SK-N-SH (cell line): ENCODE measurements at regions not wholly inside any gene's neighbourhood (a gene's known extent, or its start where the extent isn't known, plus 50 kb on each side); places are given as distances from the start of the nearest gene placed in this dataset.

Experiments used
- CTCF ChIA-PET: fragments of 300-600, 350-600 bp; formaldehyde crosslinking; extraction: SDS; loops from one replicate; lab custom pipeline; 2021; lab: Yijun Ruan, JAX
- POLR2A ChIA-PET: fragments of 350-600 bp; sonication (Branson Sonifier 250); formaldehyde crosslinking; extraction: SDS; loops from one replicate; lab custom pipeline; 2020; ENCODE audit warnings: antibody characterized with exemption, inconsistent platforms; lab: Yijun Ruan, JAX
- DNase-seq: peaks from one replicate; pipeline ENCODE4 v3.0.0; 2012
- H2AFZ ChIP-seq: fragments of 200-600 bp; sonication (generic); 2 replicates; pipeline ENCODE4 v1.8.1; 2016; ENCODE audit warnings: antibody characterized with exemption, mild to moderate bottlenecking, low read depth
- H3F3A ChIP-seq: fragments of 200-600 bp; sonication (generic); replicated peaks from 2 replicates; pipeline ENCODE3; 2016; ENCODE audit warnings: antibody characterized with exemption, mild to moderate bottlenecking; ENCODE audit not compliant: insufficient read depth
- H3K27ac ChIP-seq, 2 experiments: fragments of 200-500 bp in 1 of 2; fragments of 200-600 bp in 1 of 2; sonication (Bioruptor generic) in 1 of 2; sonication (generic), shearing (Covaris generic) in 1 of 2; 2 replicates each; pipeline versions ENCODE4 v1.5.1 to v1.6.1; 2014 to 2016; ENCODE audit warnings: low read depth in 2 of 2, inconsistent platforms in 1 of 2, low read length in 1 of 2, mild to moderate bottlenecking in 1 of 2, mixed read lengths in 1 of 2
- H3K27me3 ChIP-seq: fragments of 200-600 bp; sonication (generic), shearing (Covaris generic); 2 replicates; pipeline ENCODE4 v1.6.1; 2016; ENCODE audit warnings: mixed run types; ENCODE audit not compliant: insufficient read depth
- H3K36me3 ChIP-seq, 2 experiments: fragments of 200-500 bp in 1 of 2; fragments of 200-600 bp in 1 of 2; sonication (Bioruptor generic) in 1 of 2; sonication (generic) in 1 of 2; replicated peaks in 1 of 2; 2 replicates each; pipeline versions ENCODE3 to v1.5.1; 2014 to 2016; ENCODE audit warnings: low read length in 1 of 2, mild to moderate bottlenecking in 1 of 2; ENCODE audit not compliant: insufficient read depth in 2 of 2, control insufficient read depth in 1 of 2
- H3K4me1 ChIP-seq, 2 experiments: fragments of 200-500 bp in 1 of 2; fragments of 200-600 bp in 1 of 2; sonication (Bioruptor generic) in 1 of 2; sonication (generic), shearing (Covaris generic) in 1 of 2; 2 replicates each; pipeline versions ENCODE4 v1.5.1 to v1.6.1; 2014 to 2016; ENCODE audit warnings: low read depth in 1 of 2, low read length in 1 of 2, mixed run types in 1 of 2; ENCODE audit not compliant: insufficient read depth in 2 of 2, control insufficient read depth in 1 of 2
- H3K4me2 ChIP-seq: fragments of 200-600 bp; sonication (generic), shearing (Covaris generic); 2 replicates; pipeline ENCODE4 v1.6.1; 2017; ENCODE audit warnings: mixed run types
- H3K4me3 ChIP-seq, 2 experiments: fragments of 200-500 bp in 1 of 2; fragments of 200-600 bp in 1 of 2; sonication (Bioruptor generic) in 1 of 2; sonication (generic), shearing (Covaris generic) in 1 of 2; 2 replicates each; pipeline versions ENCODE4 v1.5.1 to v1.8.1; 2014 to 2016; ENCODE audit warnings: low read depth in 2 of 2, inconsistent platforms in 1 of 2, low read length in 1 of 2, mild to moderate bottlenecking in 1 of 2, mixed read lengths in 1 of 2, moderate library complexity in 1 of 2
- H3K79me2 ChIP-seq: fragments of 200-600 bp; sonication (generic); 2 replicates; pipeline ENCODE4 v1.8.1; 2017; ENCODE audit warnings: mild to moderate bottlenecking; ENCODE audit not compliant: insufficient read depth
- H3K9ac ChIP-seq: fragments of 200-600 bp; sonication (generic); 2 replicates; pipeline ENCODE4 v1.6.1; 2017; ENCODE audit warnings: mixed run types
- H3K9me2 ChIP-seq: fragments of 200-600 bp; sonication (generic); 2 replicates; pipeline ENCODE4 v1.6.1; 2017; ENCODE audit warnings: mixed run types
- H3K9me3 ChIP-seq: fragments of 200-600 bp; sonication (generic); 2 replicates; pipeline ENCODE4 v1.6.1; 2017; ENCODE audit warnings: mixed run types, mild to moderate bottlenecking, moderate library complexity
- H4K20me1 ChIP-seq: fragments of 200-600 bp; sonication (generic); 2 replicates; pipeline ENCODE4 v1.6.1; 2017; ENCODE audit warnings: mild to moderate bottlenecking, mixed run types; ENCODE audit not compliant: insufficient read depth
- CHD2 ChIP-seq: fragments of 150-350 bp; IDR thresholded peaks from 2 replicates; pipeline ENCODE4 v1.6.1; 2018; ENCODE audit warnings: low read length; ENCODE audit not compliant: partially characterized antibody
- CTCF ChIP-seq: fragments of 200-600 bp; sonication (generic); IDR thresholded peaks from 2 replicates; pipeline ENCODE4 v1.6.1; 2017; ENCODE audit warnings: antibody characterized with exemption, mild to moderate bottlenecking, moderate library complexity
- ELF1 ChIP-seq: IDR thresholded peaks from 2 replicates; pipeline ENCODE4 v1.4.0; 2012
- EP300 ChIP-seq, 2 experiments: IDR thresholded peaks; 2 replicates each; pipeline versions ENCODE4 v1.4.0 to v1.6.1; 2012; ENCODE audit warnings: borderline replicate concordance in 1 of 2, low read depth in 1 of 2, low read length in 1 of 2
- EZH2phosphoT487 ChIP-seq: fragments of 200-600 bp; sonication (generic); IDR thresholded peaks from 2 replicates; pipeline ENCODE4 v1.6.1; 2017; ENCODE audit warnings: low read depth, mixed run types, mild to moderate bottlenecking, antibody characterized with exemption, moderate library complexity, borderline replicate concordance
- FOXJ3 ChIP-seq: sonication (generic); formaldehyde crosslinking; IDR thresholded peaks from 2 replicates; pipeline ENCODE4 v1.5.1; 2020; ENCODE audit warnings: mild to moderate bottlenecking, missing genetic modification reagents
- GATA2 ChIP-seq: sonication (generic); formaldehyde crosslinking; IDR thresholded peaks from 2 replicates; pipeline ENCODE4 v1.5.0; 2020; ENCODE audit warnings: mild to moderate bottlenecking, missing genetic modification reagents
- JUND ChIP-seq: IDR thresholded peaks from 2 replicates; pipeline ENCODE4 v1.4.0; 2012
- MEF2A ChIP-seq: IDR thresholded peaks from 2 replicates; pipeline ENCODE4 v1.4.0; 2012; ENCODE audit warnings: low read depth, borderline replicate concordance
- NFIC ChIP-seq: IDR thresholded peaks from 2 replicates; pipeline ENCODE4 v1.4.0; 2012; ENCODE audit warnings: borderline replicate concordance
- POLR2AphosphoS5 ChIP-seq: IDR thresholded peaks from 2 replicates; pipeline ENCODE4 v1.6.1; 2012; ENCODE audit warnings: low read depth, low read length
- RAD21 ChIP-seq: IDR thresholded peaks from 2 replicates; pipeline ENCODE4 v1.6.1; 2012; ENCODE audit warnings: mild to moderate bottlenecking, low read length
- RCOR1 ChIP-seq: fragments of 150-350 bp; IDR thresholded peaks from 2 replicates; pipeline ENCODE4 v1.6.1; 2017; ENCODE audit warnings: antibody characterized with exemption, low read length
- RXRA ChIP-seq: IDR thresholded peaks from 2 replicates; pipeline ENCODE4 v1.4.0; 2012; ENCODE audit warnings: low read depth, mild to moderate bottlenecking, borderline replicate concordance
- SMC3 ChIP-seq: IDR thresholded peaks from 2 replicates; pipeline ENCODE4 v1.6.1; 2012; ENCODE audit warnings: low read depth, low read length, improper control_type of control experiment
- TAF1 ChIP-seq: IDR thresholded peaks from 2 replicates; pipeline ENCODE4 v1.6.1; 2012; ENCODE audit warnings: low read depth, mild to moderate bottlenecking, low read length, moderate library complexity, borderline replicate concordance
- TCF12 ChIP-seq: IDR thresholded peaks from 2 replicates; pipeline ENCODE4 v1.4.0; 2012
- USF1 ChIP-seq: IDR thresholded peaks from 2 replicates; pipeline ENCODE4 v1.4.0; 2012; ENCODE audit warnings: low read depth, borderline replicate concordance
- YY1 ChIP-seq: IDR thresholded peaks from 2 replicates; pipeline ENCODE4 v1.4.0; 2012; ENCODE audit warnings: low read depth, mild to moderate bottlenecking
- WGBS: methylation state at CpG from one replicate; pipeline ENCODE4 v1.1.6; 2017; ENCODE audit warnings: low lambda C conversion rate; 5-methylcytosine and 5-hydroxymethylcytosine counted together
- TF ChIP-seq, protein P1 (sequence below): fragments of 150-350 bp; IDR thresholded peaks from 2 replicates; pipeline ENCODE4 v1.6.1; 2017; ENCODE audit warnings: antibody characterized with exemption, low read length, low read depth, borderline replicate concordance
- TF ChIP-seq, protein P2 (sequence below): fragments of 150-350 bp; IDR thresholded peaks from 2 replicates; pipeline ENCODE4 v1.6.1; 2016; ENCODE audit warnings: mild to moderate bottlenecking, low read depth, low read length

GRCh38 chrX:42093756-42094155 is 170.4 kb upstream of the CASK start:
- H2AFZ ChIP-seq: no peak overlapping the region
- no peaks in the 10 kb centered on the region; the same call in 1 of the 2 replicates for H3K27me3 ChIP-seq
- H3K9ac ChIP-seq: no peak overlapping the region
- no peaks in the 10 kb centered on the region for H3K9me3 ChIP-seq
- ChIA-PET CTCF (no interaction called here), POLR2A (no interaction called here)
- H3K4me1 ChIP-seq: no peaks in the 10 kb centered on the region
- no peaks in the 10 kb centered on the region for H4K20me1 ChIP-seq
- no peak overlapping the region for H3K27ac ChIP-seq
- no peaks in the 10 kb centered on the region for H3F3A ChIP-seq
- TF ChIP-seq JUND (no peak), CTCF (no peak)
- H3K36me3 ChIP-seq: no peaks in the 10 kb centered on the region
- H3K79me2 ChIP-seq: no peaks in the 10 kb centered on the region
- H3K4me2 ChIP-seq: no peak overlapping the region; the same call in 1 of the 2 replicates
- no peaks in the 10 kb centered on the region for H3K9me2 ChIP-seq
- 21% methylated on average over 6 of the region's 6 CpGs for WGBS
- H3K4me3 ChIP-seq: no peak overlapping the region
- no peak for DNase-seq

GRCh38 chrX:42090395-42090794 is 167.0 kb upstream of the CASK start:
- H3K4me2 ChIP-seq: no peak overlapping the region
- ChIA-PET POLR2A (no interaction called here), CTCF (no interaction called here)
- H3F3A ChIP-seq: no peaks in the 10 kb centered on the region
- no peak overlapping the region for H3K27ac ChIP-seq
- no peak overlapping the region for H3K4me3 ChIP-seq
- no peaks in the 10 kb centered on the region for H3K36me3 ChIP-seq
- H3K27me3 ChIP-seq: no peaks in the 10 kb centered on the region; the same call in 1 of the 2 replicates
- no peak overlapping the region for H3K9ac ChIP-seq
- WGBS: 32% methylated on average over 1 of the region's 1 CpG
- DNase-seq: no peak
- no peaks in the 10 kb centered on the region for H3K9me2 ChIP-seq
- H3K4me1 ChIP-seq: no peaks in the 10 kb centered on the region
- H2AFZ ChIP-seq: no peak overlapping the region
- H3K9me3 ChIP-seq: no peaks in the 10 kb centered on the region
- no peaks in the 10 kb centered on the region for H3K79me2 ChIP-seq
- H4K20me1 ChIP-seq: no peaks in the 10 kb centered on the region
- TF ChIP-seq EP300 (IDR thresholded peaks at IDR 0.05; ENCODE audit: borderline replicate concordance in 1 of 2, low read depth in 1 of 2, low read length in 1 of 2) (no peak), POLR2AphosphoS5 (no peak), TAF1 (no peak), CHD2 (no peak), SMC3 (no peak), TCF12 (no peak), FOXJ3 (no peak), EZH2phosphoT487 (no peak)

DNA sequence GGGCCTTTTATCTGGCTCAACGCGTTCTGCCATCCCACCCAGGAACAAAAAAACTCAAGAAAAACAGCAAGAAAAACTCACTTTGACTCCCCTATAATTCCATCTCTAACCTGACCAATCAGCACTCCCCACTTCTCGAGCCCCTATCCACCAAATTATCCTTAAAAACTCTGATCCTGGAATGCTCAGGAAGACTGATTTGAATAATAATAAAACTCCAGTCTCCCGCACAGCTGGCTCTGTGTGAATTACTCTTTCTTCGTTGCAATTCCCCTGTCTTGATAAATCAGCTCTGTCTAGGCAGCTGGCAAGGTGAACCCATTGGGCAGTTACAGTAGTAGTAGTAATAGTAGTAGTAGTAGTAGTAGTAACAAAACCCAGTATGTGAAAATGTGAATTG is 165.7 kb upstream of the CASK start:
- H3K4me2 ChIP-seq: no peak overlapping the region
- POLR2A ChIA-PET: no interaction called here
- CTCF ChIA-PET: no interaction called here
- no peaks in the 10 kb centered on the region; the same call in 1 of the 2 replicates for H3K27me3 ChIP-seq
- DNase-seq: no peak
- no peak overlapping the region for H3K4me3 ChIP-seq
- H3K79me2 ChIP-seq: no peaks in the 10 kb centered on the region
- no peaks in the 10 kb centered on the region for H3K4me1 ChIP-seq
- no peaks in the 10 kb centered on the region for H3K36me3 ChIP-seq
- H4K20me1 ChIP-seq: no peaks in the 10 kb centered on the region
- WGBS: 46% methylated on average over 5 of the region's 5 CpGs
- no peak overlapping the region for H3K9ac ChIP-seq
- H3K27ac ChIP-seq: no peak overlapping the region
- no peaks in the 10 kb centered on the region for H3F3A ChIP-seq
- no peaks in the 10 kb centered on the region for H3K9me3 ChIP-seq
- no peak overlapping the region for H2AFZ ChIP-seq
- H3K9me2 ChIP-seq: no peaks in the 10 kb centered on the region
- no peak for TF ChIP-seq SMC3
- TF ChIP-seq ELF1: no peak
- TF ChIP-seq YY1: no peak
- TF ChIP-seq RXRA: no peak
- TF ChIP-seq EZH2phosphoT487: no peak
- TF ChIP-seq, protein P1, sequence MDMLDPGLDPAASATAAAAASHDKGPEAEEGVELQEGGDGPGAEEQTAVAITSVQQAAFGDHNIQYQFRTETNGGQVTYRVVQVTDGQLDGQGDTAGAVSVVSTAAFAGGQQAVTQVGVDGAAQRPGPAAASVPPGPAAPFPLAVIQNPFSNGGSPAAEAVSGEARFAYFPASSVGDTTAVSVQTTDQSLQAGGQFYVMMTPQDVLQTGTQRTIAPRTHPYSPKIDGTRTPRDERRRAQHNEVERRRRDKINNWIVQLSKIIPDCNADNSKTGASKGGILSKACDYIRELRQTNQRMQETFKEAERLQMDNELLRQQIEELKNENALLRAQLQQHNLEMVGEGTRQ: no peak
- no peak for TF ChIP-seq RAD21
- no peak for TF ChIP-seq POLR2AphosphoS5
- no peak for TF ChIP-seq GATA2
- TF ChIP-seq RCOR1: no peak
- TF ChIP-seq USF1: no peak
- TF ChIP-seq, protein P2, sequence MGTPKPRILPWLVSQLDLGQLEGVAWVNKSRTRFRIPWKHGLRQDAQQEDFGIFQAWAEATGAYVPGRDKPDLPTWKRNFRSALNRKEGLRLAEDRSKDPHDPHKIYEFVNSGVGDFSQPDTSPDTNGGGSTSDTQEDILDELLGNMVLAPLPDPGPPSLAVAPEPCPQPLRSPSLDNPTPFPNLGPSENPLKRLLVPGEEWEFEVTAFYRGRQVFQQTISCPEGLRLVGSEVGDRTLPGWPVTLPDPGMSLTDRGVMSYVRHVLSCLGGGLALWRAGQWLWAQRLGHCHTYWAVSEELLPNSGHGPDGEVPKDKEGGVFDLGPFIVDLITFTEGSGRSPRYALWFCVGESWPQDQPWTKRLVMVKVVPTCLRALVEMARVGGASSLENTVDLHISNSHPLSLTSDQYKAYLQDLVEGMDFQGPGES: no peak
- no peak for TF ChIP-seq MEF2A
- no peak for TF ChIP-seq NFIC
